CD14-positive monocyte (primary cell): ENCODE measurements at regions not wholly inside any gene's neighbourhood (a gene's known extent, or its start where the extent isn't known, plus 50 kb on each side); places are given as distances from the start of the nearest gene placed in this dataset.

Experiments
- DNase-seq, 3 donors: peaks; one replicate each; pipeline ENCODE4 v3.0.0-alpha.2; 2011 to 2022
- H2AFZ ChIP-seq: 2 replicates; pipeline ENCODE4 v1.6.0; 2012; ENCODE audit warnings: mild to moderate bottlenecking, low read depth, low read length, inconsistent platforms; ENCODE audit not compliant: insufficient read depth, poor library complexity, severe bottlenecking
- H3K27ac ChIP-seq, 2 donors: 1 replicate in 1 of 2; 2 replicates in 1 of 2; pipeline ENCODE4 v1.5.1; 2012 to 2013; ENCODE audit warnings: low read length in 2 of 2, control low read depth in 1 of 2, inconsistent platforms in 1 of 2, low read depth in 1 of 2, mild to moderate bottlenecking in 1 of 2
- H3K27me3 ChIP-seq, 2 donors: one replicate each; pipeline versions ENCODE4 v1.6.0 to v1.6.1; 2011 to 2013; ENCODE audit warnings: low read length in 2 of 2; ENCODE audit not compliant: control insufficient read depth in 2 of 2, insufficient read depth in 2 of 2
- H3K36me3 ChIP-seq, 2 donors: replicated peaks in 1 of 2; 1 replicate in 1 of 2; 2 replicates in 1 of 2; pipeline versions ENCODE4 v1.5.1 to v1.6.1; 2012 to 2013; ENCODE audit warnings: low read length in 2 of 2, control low read depth in 1 of 2, inconsistent platforms in 1 of 2, mild to moderate bottlenecking in 1 of 2; ENCODE audit not compliant: insufficient read depth in 2 of 2, control insufficient read depth in 1 of 2
- H3K4me1 ChIP-seq, 2 donors: 1 replicate in 1 of 2; 2 replicates in 1 of 2; pipeline versions ENCODE4 v1.5.1 to v1.6.1; 2012 to 2013; ENCODE audit warnings: low read length in 2 of 2, control low read depth in 1 of 2, inconsistent platforms in 1 of 2, mild to moderate bottlenecking in 1 of 2, moderate library complexity in 1 of 2; ENCODE audit not compliant: insufficient read depth in 2 of 2, control insufficient read depth in 1 of 2
- H3K4me2 ChIP-seq: replicated peaks from 2 replicates; pipeline ENCODE3; 2012; ENCODE audit warnings: low read length, moderate library complexity, mild to moderate bottlenecking; ENCODE audit not compliant: poor library complexity, severe bottlenecking; ENCODE audit errors: extremely low read depth
- H3K4me3 ChIP-seq, 3 experiments: fragments of 200-600 bp in 1 of 3; sonication (generic) in 1 of 3; replicated peaks in 1 of 3; 1 replicate in 2 of 3; 2 replicates in 1 of 3; pipeline ENCODE4 v1.5.1; 2011 to 2013; ENCODE audit warnings: low read length in 3 of 3, mild to moderate bottlenecking in 3 of 3, control low read depth in 2 of 3, low read depth in 2 of 3, inconsistent platforms in 1 of 3, moderate library complexity in 1 of 3
- H3K79me2 ChIP-seq: 2 replicates; pipeline ENCODE4 v1.6.0; 2012; ENCODE audit warnings: mild to moderate bottlenecking, control low read depth, inconsistent platforms, low read length, moderate library complexity; ENCODE audit not compliant: insufficient read depth
- H3K9ac ChIP-seq: 2 replicates; pipeline ENCODE4 v1.6.0; 2017; ENCODE audit warnings: low read length, mild to moderate bottlenecking; ENCODE audit not compliant: insufficient read depth, poor library complexity, severe bottlenecking
- H3K9me3 ChIP-seq, 2 donors: replicated peaks in 1 of 2; 1 replicate in 1 of 2; 2 replicates in 1 of 2; pipeline versions ENCODE4 v1.5.1 to v1.6.1; 2012 to 2013; ENCODE audit warnings: low read length in 2 of 2, control low read depth in 1 of 2; ENCODE audit not compliant: control insufficient read depth in 1 of 2, insufficient read depth in 1 of 2
- H4K20me1 ChIP-seq: 2 replicates; pipeline ENCODE4 v1.6.0; 2012; ENCODE audit warnings: mild to moderate bottlenecking, low read length, control low read depth, moderate library complexity; ENCODE audit not compliant: insufficient read depth
- H3K27ac Mint-ChIP-seq, 7 donors: one replicate each; pipeline ENCODE4 v1.8.0; 2020; ENCODE audit warnings: mild to moderate bottlenecking in 7 of 7, mixed read lengths in 7 of 7, moderate library complexity in 6 of 7, inconsistent platforms in 2 of 7
- H3K27me3 Mint-ChIP-seq, 3 donors: one replicate each; pipeline ENCODE4 v1.8.0; 2021 to 2022; ENCODE audit warnings: low read depth in 3 of 3, mild to moderate bottlenecking in 3 of 3, mixed read lengths in 3 of 3, moderate library complexity in 3 of 3, inconsistent platforms in 1 of 3
- H3K36me3 Mint-ChIP-seq, 2 donors: one replicate each; pipeline ENCODE4 v1.8.0; 2020; ENCODE audit warnings: mixed read lengths in 2 of 2, inconsistent platforms in 1 of 2, mild to moderate bottlenecking in 1 of 2
- H3K4me1 Mint-ChIP-seq: one replicate; pipeline ENCODE4 v1.8.0; 2020; ENCODE audit warnings: mild to moderate bottlenecking, mixed read lengths
- H3K4me3 Mint-ChIP-seq, 2 donors: one replicate each; pipeline ENCODE4 v1.8.0; 2020; ENCODE audit warnings: mild to moderate bottlenecking in 2 of 2, mixed read lengths in 2 of 2, moderate library complexity in 1 of 2
- H3K9me3 Mint-ChIP-seq, 7 donors: one replicate each; pipeline ENCODE4 v1.8.0; 2020 to 2022; ENCODE audit warnings: mixed read lengths in 7 of 7, mild to moderate bottlenecking in 6 of 7, moderate library complexity in 6 of 7, inconsistent platforms in 2 of 7
- CTCF ChIP-seq: fragments of 200-600 bp; IDR thresholded peaks from one replicate; pipeline ENCODE4 v1.8.0; 2022; ENCODE audit warnings: antibody characterized with exemption, mild to moderate bottlenecking
- WGBS: methylation state at CpG from one replicate; pipeline ENCODE4 v1.1.5; 2013; ENCODE audit warnings: missing lambda C conversion rate; ENCODE audit not compliant: insufficient coverage; 5-methylcytosine and 5-hydroxymethylcytosine counted together
- intact Hi-C, 2 donors: fragments of 100-400 bp; cut with micrococcal nuclease; formaldehyde crosslinking; loops; one replicate each; pipeline versions ENCODE4 v1.15.0 to v1.15.1; 2023

DNA sequence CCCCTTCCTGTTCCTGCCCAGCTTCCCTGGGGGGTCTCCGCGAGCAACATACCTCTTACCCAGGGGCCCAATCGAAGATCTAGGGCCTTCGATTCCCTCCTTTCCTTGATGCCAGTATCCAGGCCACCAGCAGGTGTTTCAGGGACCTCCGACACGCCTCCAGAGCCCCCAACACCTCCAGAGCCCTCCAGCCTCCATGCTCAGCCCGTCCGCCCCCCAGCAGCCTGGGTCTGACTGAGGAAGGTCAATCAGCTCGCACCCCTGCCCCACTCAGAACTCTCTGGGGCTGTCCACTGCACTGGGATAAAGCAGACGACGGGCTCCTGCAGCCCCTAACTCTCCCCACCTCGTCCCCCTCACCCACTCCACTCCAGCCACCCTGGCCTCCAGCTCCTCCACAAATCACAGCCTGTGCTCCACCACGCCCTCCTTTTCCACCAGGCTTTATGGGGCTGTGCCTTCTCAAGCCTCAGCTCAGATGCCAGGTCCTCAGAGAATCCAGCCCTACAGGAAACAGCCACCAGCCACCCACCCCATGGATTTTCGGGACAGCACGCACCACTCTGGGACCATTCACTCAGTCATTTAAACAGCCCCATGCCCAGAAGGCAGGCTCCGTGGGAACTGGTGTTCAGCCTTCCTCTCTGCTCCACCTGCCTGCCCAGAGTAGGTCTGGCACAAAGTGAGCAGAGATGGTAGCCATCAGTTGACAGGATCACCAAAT is 247.1 kb downstream of the RBFOX3 start:
- Histone ChIP-seq H3K9me3 (no peaks in the 10 kb centered on the region), H3K4me3 (no peak overlapping the region), H3K9ac (no peak overlapping the region), H3K4me1 (no peaks in the 10 kb centered on the region), H3K27ac (no peak overlapping the region), H3K27me3 (no peaks in the 10 kb centered on the region), H3K36me3 (no peaks in the 10 kb centered on the region), H4K20me1 (no peaks in the 10 kb centered on the region), H3K79me2 (no peaks in the 10 kb centered on the region), H3K4me2 (no peak overlapping the region), H2AFZ (no peak overlapping the region)
- Mint-ChIP-seq H3K36me3 (no peaks in the 10 kb centered on the region), H3K27me3 (peaks cover 5 to 22% (median 20%) of the 10 kb centered on the region in 3 donors), H3K4me1 (no peaks in the 10 kb centered on the region), H3K27ac (no peak overlapping the region), H3K9me3 (no peaks in the 10 kb centered on the region), H3K4me3 (no peak overlapping the region)
- WGBS: 88% methylated on average over 11 of the region's 16 CpGs
- intact Hi-C loops: no loop called here
- TF ChIP-seq CTCF: no peak
- DNase-seq: no peak

DNA sequence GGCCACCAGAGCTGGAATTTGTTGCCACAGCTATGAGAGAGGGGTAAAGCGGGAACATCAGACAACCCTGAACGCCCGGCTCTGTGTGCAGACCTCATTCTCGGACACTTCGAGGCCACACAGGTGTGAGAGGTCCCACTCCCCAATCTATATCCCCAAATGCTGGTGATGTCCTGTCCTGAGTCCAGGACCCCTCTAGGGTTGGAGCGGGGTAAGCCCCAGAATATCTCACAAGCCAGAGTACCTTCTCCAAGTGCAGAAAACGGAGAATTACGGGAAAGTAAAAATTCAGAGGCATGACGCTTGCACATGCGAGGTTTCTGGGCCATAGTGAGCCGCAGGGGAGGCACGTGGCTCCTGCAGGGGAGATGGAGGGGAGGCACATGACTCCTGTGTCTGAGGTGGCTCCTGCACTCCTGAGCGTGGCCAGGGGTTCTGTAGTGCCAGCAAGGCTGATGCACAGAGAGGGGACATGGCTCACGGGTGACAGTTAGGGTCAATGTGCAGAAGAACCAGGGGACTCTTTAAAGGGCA is 248.0 kb downstream of the RBFOX3 start:
- Histone ChIP-seq H3K36me3 (no peaks in the 10 kb centered on the region), H3K4me3 (no peak overlapping the region), H4K20me1 (no peaks in the 10 kb centered on the region), H3K9ac (no peak overlapping the region), H3K4me1 (no peaks in the 10 kb centered on the region), H2AFZ (no peak overlapping the region), H3K27me3 (no peaks in the 10 kb centered on the region), H3K4me2 (no peak overlapping the region), H3K79me2 (no peaks in the 10 kb centered on the region), H3K9me3 (no peaks in the 10 kb centered on the region), H3K27ac (no peak overlapping the region)
- Mint-ChIP-seq H3K36me3 (no peaks in the 10 kb centered on the region), H3K27me3 (peaks cover 9 to 24% (median 22%) of the 10 kb centered on the region in 3 donors), H3K9me3 (no peaks in the 10 kb centered on the region), H3K4me3 (no peak overlapping the region), H3K27ac (no peak overlapping the region), H3K4me1 (no peaks in the 10 kb centered on the region)
- DNase-seq: no peak
- intact Hi-C loops: no loop called here
- WGBS: 83% methylated on average over 9 of the region's 14 CpGs
- no peak for TF ChIP-seq CTCF
